SK-N-MC (cell line): ENCODE measurements at regions not wholly inside any gene's neighbourhood (a gene's known extent, or its start where the extent isn't known, plus 50 kb on each side); places are given as distances from the start of the nearest gene placed in this dataset.

Experiments
- DNase-seq: peaks from one replicate; pipeline ENCODE4 v3.0.0-alpha.2; 2011; ENCODE audit warnings: low read depth, low spot score
- H3K27ac ChIP-seq: fragments of 200-600 bp; sonication (generic); 2 replicates; pipeline ENCODE4 v1.5.1; 2016; ENCODE audit warnings: mixed run types
- H3K36me3 ChIP-seq: fragments of 200-600 bp; sonication (generic); 2 replicates; pipeline ENCODE4 v1.6.1; 2017; ENCODE audit warnings: antibody characterized with exemption, low read length, mixed read lengths; ENCODE audit not compliant: insufficient read depth
- H3K4me3 ChIP-seq: fragments of 200-600 bp; sonication (generic); 2 replicates; pipeline ENCODE4 v1.5.1; 2016
- H3K9ac ChIP-seq: fragments of 200-600 bp; sonication (generic); 2 replicates; pipeline ENCODE4 v1.8.0; 2017; ENCODE audit warnings: mixed run types, mixed read lengths; ENCODE audit not compliant: insufficient read length
- H3K9me3 ChIP-seq: fragments of 200-600 bp; sonication (generic); 2 replicates; pipeline ENCODE4 v1.6.1; 2017; ENCODE audit warnings: low read depth, mild to moderate bottlenecking, antibody characterized with exemption, low read length, moderate library complexity, mixed read lengths
- EZH2 ChIP-seq: fragments of 200-600 bp; sonication (generic); IDR thresholded peaks from one replicate; pipeline ENCODE4 v1.6.1; 2017; ENCODE audit warnings: antibody characterized with exemption
- FOXP2 ChIP-seq: optimal IDR thresholded peaks from 2 replicates; pipeline ENCODE3; 2011; ENCODE audit warnings: mild to moderate bottlenecking, moderate library complexity; ENCODE audit not compliant: insufficient read depth; ENCODE audit errors: extremely low read length, control extremely low read depth
- POLR2AphosphoS5 ChIP-seq: IDR thresholded peaks from 2 replicates; pipeline ENCODE4 v1.6.1; 2012; ENCODE audit warnings: mild to moderate bottlenecking, low read depth, low read length, borderline replicate concordance

- no peak overlapping the region for H3K4me3 ChIP-seq
- no peak overlapping the region for H3K9ac ChIP-seq
- no peak for DNase-seq
- no peak overlapping the region for H3K27ac ChIP-seq
- TF ChIP-seq EZH2: no peak
- no peak for TF ChIP-seq FOXP2
- H3K36me3 ChIP-seq: no peaks in the 10 kb centered on the region
- no peaks in the 10 kb centered on the region for H3K9me3 ChIP-seq
These were observed 58.8 kb upstream of the MAL start for GRCh38 chr2:94966689-94967088.

- Histone ChIP-seq H3K9ac (no peak overlapping the region), H3K9me3 (no peaks in the 10 kb centered on the region), H3K4me3 (no peak overlapping the region), H3K36me3 (no peaks in the 10 kb centered on the region), H3K27ac (no peak overlapping the region)
- no peak for TF ChIP-seq EZH2
- TF ChIP-seq POLR2AphosphoS5: no peak
- TF ChIP-seq FOXP2: no peak
- no peak for DNase-seq
These were observed 55.2 kb upstream of the MAL start for GRCh38 chr2:94970353-94970752.
